ENCODE measurements at regions not wholly inside any gene's neighbourhood (a gene's known extent, or its start where the extent isn't known, plus 50 kb on each side); places are given as distances from the start of the nearest gene placed in this dataset.

GRCh38 chr20:11277170-11277569 is 603.4 kb upstream of the JAG1 start:
- Histone ChIP-seq H3K36me3 (ENCODE audit: insufficient read depth, low read length) (no peaks in the 10 kb centered on the region), H4K20me1 (ENCODE audit: insufficient read depth, low read length) (no peaks in the 10 kb centered on the region), H3K79me2 (ENCODE audit: insufficient read depth, low read length) (no peaks in the 10 kb centered on the region), H3K4me1 (ENCODE audit: insufficient read depth, low read length) (no peaks in the 10 kb centered on the region), H3K27ac (ENCODE audit: low read depth, low read length) (no peak overlapping the region), H3K4me2 (ENCODE audit: low read length) (no peak overlapping the region), H3K9ac (ENCODE audit: low read length) (no peak overlapping the region), H2AFZ (ENCODE audit: low read depth, low read length) (no peak overlapping the region), H3K27me3 (ENCODE audit: insufficient read depth, low read length) (peaks cover 2% of the 10 kb centered on the region), H3K4me3 (ENCODE audit: insufficient read depth, low read depth, low read length) (no peak overlapping the region), H3K9me3 (ENCODE audit: insufficient read depth, low read depth, low read length) (no peaks in the 10 kb centered on the region)
- no peak overlapping the region for H3K27ac Mint-ChIP-seq (ENCODE audit: unreplicated experiment)
- peaks cover 27% of the 10 kb centered on the region for H3K4me1 Mint-ChIP-seq (ENCODE audit: low read depth, unreplicated experiment)
- DNase-seq (ENCODE audit: low read depth) (no peak), FAIRE-seq (no peak)
- no peak for TF ChIP-seq EZH2 (IDR thresholded peaks at IDR 0.05; ENCODE audit: insufficient read depth, low read length)
- no peak for TF ChIP-seq CTCF (IDR thresholded peaks at IDR 0.05; ENCODE audit: insufficient read depth, low read depth, low read length)
- no peaks in the 10 kb centered on the region for H3K9me3 Mint-ChIP-seq (ENCODE audit: unreplicated experiment)
- H3K27me3 Mint-ChIP-seq (ENCODE audit: low read depth, unreplicated experiment) = no peaks in the 10 kb centered on the region
- H3K4me3 Mint-ChIP-seq (ENCODE audit: unreplicated experiment) = no peak overlapping the region
- H3K36me3 Mint-ChIP-seq (ENCODE audit: low read depth, unreplicated experiment) = no peaks in the 10 kb centered on the region

GRCh38 chr20:11277858-11278257 is 604.1 kb upstream of the JAG1 start:
- Histone ChIP-seq H3K27me3 (ENCODE audit: insufficient read depth, low read length) (no peaks in the 10 kb centered on the region), H3K4me2 (ENCODE audit: low read length) (no peak overlapping the region), H3K9ac (ENCODE audit: low read length) (no peak overlapping the region), H3K4me3 (ENCODE audit: insufficient read depth, low read depth, low read length) (no peak overlapping the region), H3K79me2 (ENCODE audit: insufficient read depth, low read length) (no peaks in the 10 kb centered on the region), H3K4me1 (ENCODE audit: insufficient read depth, low read length) (no peaks in the 10 kb centered on the region), H4K20me1 (ENCODE audit: insufficient read depth, low read length) (no peaks in the 10 kb centered on the region), H3K27ac (ENCODE audit: low read depth, low read length) (no peak overlapping the region), H3K9me3 (ENCODE audit: insufficient read depth, low read depth, low read length) (no peaks in the 10 kb centered on the region), H3K36me3 (ENCODE audit: insufficient read depth, low read length) (no peaks in the 10 kb centered on the region), H2AFZ (ENCODE audit: low read depth, low read length) (no peak overlapping the region)
- Mint-ChIP-seq H3K4me3 (ENCODE audit: unreplicated experiment) (no peak overlapping the region), H3K4me1 (ENCODE audit: low read depth, unreplicated experiment) (peaks cover 23% of the 10 kb centered on the region), H3K36me3 (ENCODE audit: low read depth, unreplicated experiment) (no peaks in the 10 kb centered on the region), H3K9me3 (ENCODE audit: unreplicated experiment) (no peaks in the 10 kb centered on the region), H3K27me3 (ENCODE audit: low read depth, unreplicated experiment) (no peaks in the 10 kb centered on the region), H3K27ac (ENCODE audit: unreplicated experiment) (no peak overlapping the region)
- FAIRE-seq = no peak
- DNase-seq (ENCODE audit: low read depth) = no peak
- TF ChIP-seq CTCF (IDR thresholded peaks at IDR 0.05; ENCODE audit: insufficient read depth, low read depth, low read length) (no peak), EZH2 (IDR thresholded peaks at IDR 0.05; ENCODE audit: insufficient read depth, low read length) (no peak)

- Mint-ChIP-seq H3K27ac (ENCODE audit: unreplicated experiment) (no peak overlapping the region), H3K27me3 (ENCODE audit: low read depth, unreplicated experiment) (no peaks in the 10 kb centered on the region), H3K9me3 (ENCODE audit: unreplicated experiment) (no peaks in the 10 kb centered on the region), H3K36me3 (ENCODE audit: low read depth, unreplicated experiment) (no peaks in the 10 kb centered on the region), H3K4me3 (ENCODE audit: unreplicated experiment) (no peak overlapping the region), H3K4me1 (ENCODE audit: low read depth, unreplicated experiment) (peaks cover 19% of the 10 kb centered on the region)
- no peak overlapping the region for H3K9ac ChIP-seq (ENCODE audit: low read length)
- H3K4me3 ChIP-seq (ENCODE audit: insufficient read depth, low read depth, low read length) = no peak overlapping the region
- no peaks in the 10 kb centered on the region for H3K9me3 ChIP-seq (ENCODE audit: insufficient read depth, low read depth, low read length)
- no peaks in the 10 kb centered on the region for H3K27me3 ChIP-seq (ENCODE audit: insufficient read depth, low read length)
- H3K36me3 ChIP-seq (ENCODE audit: insufficient read depth, low read length) = no peaks in the 10 kb centered on the region
- H3K4me2 ChIP-seq (ENCODE audit: low read length) = no peak overlapping the region
- no peak overlapping the region for H2AFZ ChIP-seq (ENCODE audit: low read depth, low read length)
- H3K4me1 ChIP-seq (ENCODE audit: insufficient read depth, low read length) = no peaks in the 10 kb centered on the region
- H4K20me1 ChIP-seq (ENCODE audit: insufficient read depth, low read length) = no peaks in the 10 kb centered on the region
- no peaks in the 10 kb centered on the region for H3K79me2 ChIP-seq (ENCODE audit: insufficient read depth, low read length)
- DNase-seq (ENCODE audit: low read depth) (no peak), FAIRE-seq (no peak)
- TF ChIP-seq EZH2 (IDR thresholded peaks at IDR 0.05; ENCODE audit: insufficient read depth, low read length) (no peak), CTCF (IDR thresholded peaks at IDR 0.05; ENCODE audit: insufficient read depth, low read depth, low read length) (no peak)
- no peak overlapping the region for H3K27ac ChIP-seq (ENCODE audit: low read depth, low read length)
Observed at GRCh38 chr20:11278461-11278860, 604.7 kb upstream of the JAG1 start.
